ENCODE measurements at regions not wholly inside any gene's neighbourhood (a gene's known extent, or its start where the extent isn't known, plus 50 kb on each side); places are given as distances from the start of the nearest gene placed in this dataset.
"Not testable (repeated sequence)": the region's sequence is repeated elsewhere in the genome, so short reads cannot be mapped to it uniquely, and the experiment has no call there.

DNA sequence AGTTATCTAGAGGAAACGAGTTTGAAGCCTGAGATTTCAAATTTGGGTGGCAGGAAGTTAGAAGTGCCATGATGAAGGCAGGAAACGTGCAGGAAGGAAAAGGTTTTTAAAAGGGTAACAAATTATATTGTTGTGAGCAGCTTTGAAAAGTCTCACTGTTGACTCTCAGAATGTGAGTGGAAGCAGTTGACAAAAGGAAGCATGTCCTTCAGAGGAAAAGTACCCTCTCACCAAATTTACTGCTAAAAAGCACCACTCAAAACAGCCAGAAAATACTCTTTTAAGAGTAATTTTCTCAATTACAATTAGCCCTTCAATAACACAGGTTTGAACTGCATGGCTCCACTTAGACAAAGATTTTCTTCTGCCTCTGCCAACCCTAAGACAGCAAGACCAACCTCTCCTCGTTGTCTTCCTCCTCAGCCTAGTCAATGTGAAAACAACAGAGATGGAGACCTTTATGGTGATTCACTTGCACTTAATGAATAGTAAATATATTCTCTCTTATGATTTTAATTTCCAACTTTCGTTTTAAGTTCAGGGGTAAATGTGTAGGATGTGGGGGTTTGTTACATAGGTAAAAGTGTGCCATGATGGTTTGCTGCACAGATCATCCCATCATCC lies 117.1 kb upstream of the LIPC start:
- Histone ChIP-seq H3K9ac (ENCODE audit: low read depth, low read length) (no peak overlapping the region), H3K27ac (ENCODE audit: low read length) (no peak overlapping the region)

GRCh38 chr15:58318517-58318916 lies 113.3 kb upstream of the LIPC start:
- H3K9me3 ChIP-seq (ENCODE audit: insufficient read depth, low read depth, low read length): no peaks in the 10 kb centered on the region
- no peaks in the 10 kb centered on the region for H3K4me1 ChIP-seq (ENCODE audit: insufficient read depth, low read length)
- no peak overlapping the region for H3K4me3 ChIP-seq (ENCODE audit: low read length)
- no peak overlapping the region for H3K27ac ChIP-seq (ENCODE audit: low read length)
- no peak overlapping the region for H3K9ac ChIP-seq (ENCODE audit: low read depth, low read length)
- H3K27me3 ChIP-seq (ENCODE audit: insufficient read depth, low read length): no peaks in the 10 kb centered on the region
- no peaks in the 10 kb centered on the region for H3K36me3 ChIP-seq (ENCODE audit: insufficient read depth, low read depth, low read length)

More for the DNA sequence above, 117.1 kb upstream of the LIPC start:
- Histone ChIP-seq H3K36me3 (ENCODE audit: insufficient read depth, low read depth, low read length) (no peaks in the 10 kb centered on the region), H3K4me1 (ENCODE audit: insufficient read depth, low read length) (no peaks in the 10 kb centered on the region), H3K4me3 (ENCODE audit: low read length) (no peak overlapping the region), H3K27me3 (ENCODE audit: insufficient read depth, low read length) (no peaks in the 10 kb centered on the region), H3K9me3 (ENCODE audit: insufficient read depth, low read depth, low read length) (no peaks in the 10 kb centered on the region)

GRCh38 chr15:58321034-58321433 lies 110.8 kb upstream of the LIPC start:
- Histone ChIP-seq H3K9ac (ENCODE audit: low read depth, low read length) (no peak overlapping the region), H3K4me3 (ENCODE audit: low read length) (no peak overlapping the region), H3K27ac (ENCODE audit: low read length) (no peak overlapping the region)

GRCh38 chr15:58322253-58322652 lies 109.5 kb upstream of the LIPC start:
- Histone ChIP-seq H3K36me3 (ENCODE audit: insufficient read depth, low read depth, low read length) (no peaks in the 10 kb centered on the region), H3K27ac (ENCODE audit: low read length) (no peak overlapping the region), H3K27me3 (ENCODE audit: insufficient read depth, low read length) (no peaks in the 10 kb centered on the region), H3K4me1 (ENCODE audit: insufficient read depth, low read length) (no peaks in the 10 kb centered on the region), H3K9ac (ENCODE audit: low read depth, low read length) (no peak overlapping the region), H3K9me3 (ENCODE audit: insufficient read depth, low read depth, low read length) (no peaks in the 10 kb centered on the region), H3K4me3 (ENCODE audit: low read length) (no peak overlapping the region)

More at GRCh38 chr15:58321034-58321433, 110.8 kb upstream of the LIPC start:
- Histone ChIP-seq H3K27me3 (ENCODE audit: insufficient read depth, low read length) (no peaks in the 10 kb centered on the region), H3K4me1 (ENCODE audit: insufficient read depth, low read length) (no peaks in the 10 kb centered on the region), H3K9me3 (ENCODE audit: insufficient read depth, low read depth, low read length) (no peaks in the 10 kb centered on the region), H3K36me3 (ENCODE audit: insufficient read depth, low read depth, low read length) (no peaks in the 10 kb centered on the region)

DNA sequence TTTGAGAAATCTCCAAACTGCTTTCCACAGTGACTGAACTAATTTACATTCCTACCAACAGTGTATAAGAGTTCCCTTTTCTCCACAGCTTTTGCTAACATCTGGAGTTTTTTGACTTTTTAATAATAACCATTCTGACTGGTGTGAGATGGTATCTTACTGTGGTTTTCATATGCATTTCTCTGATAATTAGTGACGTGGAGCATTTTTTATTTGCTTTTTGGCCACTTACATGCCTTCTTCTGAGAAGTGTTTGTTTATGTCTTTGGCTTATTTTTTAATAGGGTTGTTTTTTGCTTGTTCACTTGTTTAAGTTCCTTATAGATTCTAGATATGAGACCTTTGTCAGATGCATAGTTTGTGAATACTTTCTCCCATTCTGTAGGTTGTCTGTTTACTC lies 108.5 kb upstream of the LIPC start:
- H3K9me3 ChIP-seq (ENCODE audit: insufficient read depth, low read depth, low read length); H3K4me1 ChIP-seq (ENCODE audit: insufficient read depth, low read length); H3K27ac ChIP-seq (ENCODE audit: low read length); H3K27me3 ChIP-seq (ENCODE audit: insufficient read depth, low read length); H3K4me3 ChIP-seq (ENCODE audit: low read length); H3K9ac ChIP-seq (ENCODE audit: low read depth, low read length); H3K36me3 ChIP-seq (ENCODE audit: insufficient read depth, low read depth, low read length): not testable (repeated sequence)

GRCh38 chr15:58324533-58324932 lies 107.3 kb upstream of the LIPC start:
- Histone ChIP-seq H3K4me3 (ENCODE audit: low read length) (no peak overlapping the region), H3K9me3 (ENCODE audit: insufficient read depth, low read depth, low read length) (peaks cover 6% of the 10 kb centered on the region; the same call in 1 of the 2 replicates), H3K4me1 (ENCODE audit: insufficient read depth, low read length) (no peaks in the 10 kb centered on the region), H3K27ac (ENCODE audit: low read length) (no peak overlapping the region), H3K9ac (ENCODE audit: low read depth, low read length) (no peak overlapping the region), H3K36me3 (ENCODE audit: insufficient read depth, low read depth, low read length) (no peaks in the 10 kb centered on the region), H3K27me3 (ENCODE audit: insufficient read depth, low read length) (no peaks in the 10 kb centered on the region)

DNA sequence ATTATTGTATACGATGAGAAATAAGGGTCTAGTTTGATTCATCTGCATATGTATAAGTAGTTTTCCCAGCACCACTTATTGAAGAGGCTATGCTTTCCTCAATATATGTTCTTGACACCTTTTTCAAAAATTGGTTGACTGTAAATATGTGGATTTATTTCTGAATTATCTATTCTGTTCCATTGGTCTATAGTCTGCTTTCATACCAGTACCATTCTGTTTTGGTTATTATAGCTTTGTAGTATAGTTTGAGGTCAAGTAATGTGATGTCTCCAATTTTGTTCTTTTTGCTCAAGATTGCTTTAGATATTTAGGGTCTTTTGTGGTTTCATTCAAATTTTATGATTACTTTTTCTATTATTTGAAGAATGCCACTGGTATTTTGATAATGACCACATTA lies 103.8 kb upstream of the LIPC start:
- Histone ChIP-seq H3K9me3 (ENCODE audit: insufficient read depth, low read depth, low read length) (peaks cover 6% of the 10 kb centered on the region; the same call in 1 of the 2 replicates), H3K4me1 (ENCODE audit: insufficient read depth, low read length) (peaks cover 31% of the 10 kb centered on the region)

GRCh38 chr15:58329211-58329610 lies 102.6 kb upstream of the LIPC start:
- Histone ChIP-seq H3K4me1 (ENCODE audit: insufficient read depth, low read length) (peaks cover 31% of the 10 kb centered on the region), H3K27ac (ENCODE audit: low read length) (no peak overlapping the region), H3K36me3 (ENCODE audit: insufficient read depth, low read depth, low read length) (no peaks in the 10 kb centered on the region), H3K27me3 (ENCODE audit: insufficient read depth, low read length) (no peaks in the 10 kb centered on the region), H3K4me3 (ENCODE audit: low read length) (no peak overlapping the region), H3K9ac (ENCODE audit: low read depth, low read length) (no peak overlapping the region), H3K9me3 (ENCODE audit: insufficient read depth, low read depth, low read length) (peaks cover 6% of the 10 kb centered on the region; the same call in 1 of the 2 replicates)

More for the DNA sequence above, 103.8 kb upstream of the LIPC start:
- no peak overlapping the region for H3K9ac ChIP-seq (ENCODE audit: low read depth, low read length)
- no peaks in the 10 kb centered on the region for H3K27me3 ChIP-seq (ENCODE audit: insufficient read depth, low read length)
- no peak overlapping the region for H3K27ac ChIP-seq (ENCODE audit: low read length)
- H3K36me3 ChIP-seq (ENCODE audit: insufficient read depth, low read depth, low read length): no peaks in the 10 kb centered on the region
- H3K4me3 ChIP-seq (ENCODE audit: low read length): no peak overlapping the region

GRCh38 chr15:58329781-58330671 lies 101.8 kb upstream of the LIPC start:
- Histone ChIP-seq H3K4me3 (ENCODE audit: low read length) (no peak overlapping the region), H3K9me3 (ENCODE audit: insufficient read depth, low read depth, low read length) (peaks cover 6% of the 10 kb centered on the region; the same call in 1 of the 2 replicates), H3K4me1 (ENCODE audit: insufficient read depth, low read length) (peaks cover 31% of the 10 kb centered on the region), H3K9ac (ENCODE audit: low read depth, low read length) (no peak overlapping the region), H3K36me3 (ENCODE audit: insufficient read depth, low read depth, low read length) (no peaks in the 10 kb centered on the region), H3K27me3 (ENCODE audit: insufficient read depth, low read length) (no peaks in the 10 kb centered on the region), H3K27ac (ENCODE audit: low read length) (no peak overlapping the region)

GRCh38 chr15:58330741-58331559 lies 100.8 kb upstream of the LIPC start:
- H3K36me3 ChIP-seq (ENCODE audit: insufficient read depth, low read depth, low read length): no peaks in the 10 kb centered on the region
- H3K27me3 ChIP-seq (ENCODE audit: insufficient read depth, low read length): no peaks in the 10 kb centered on the region
- peaks cover 6% of the 10 kb centered on the region; the same call in 1 of the 2 replicates for H3K9me3 ChIP-seq (ENCODE audit: insufficient read depth, low read depth, low read length)
- no peak overlapping the region for H3K9ac ChIP-seq (ENCODE audit: low read depth, low read length)
- H3K27ac ChIP-seq (ENCODE audit: low read length): no peak overlapping the region
- H3K4me3 ChIP-seq (ENCODE audit: low read length): no peak overlapping the region
- peaks cover 31% of the 10 kb centered on the region for H3K4me1 ChIP-seq (ENCODE audit: insufficient read depth, low read length)

DNA sequence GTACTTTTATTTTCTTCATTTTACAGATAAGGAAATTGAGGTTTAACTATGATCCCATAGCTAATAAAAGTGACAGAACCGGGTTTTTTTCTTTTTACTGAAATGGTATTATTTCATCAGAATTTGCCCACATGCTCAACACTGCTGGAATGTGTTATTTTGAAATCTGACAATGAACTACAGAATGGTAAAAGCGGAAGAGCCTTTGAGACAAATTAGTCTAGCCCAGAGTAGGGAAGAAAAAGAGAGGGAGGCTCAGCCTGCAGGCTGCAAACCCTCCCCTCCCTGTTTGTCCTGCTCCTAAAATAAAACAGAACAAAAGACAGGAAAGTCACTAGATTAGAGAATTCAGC lies 100.3 kb upstream of the LIPC start:
- Histone ChIP-seq H3K4me3 (ENCODE audit: low read length) (no peak overlapping the region), H3K9ac (ENCODE audit: low read depth, low read length) (no peak overlapping the region), H3K27ac (ENCODE audit: low read length) (no peak overlapping the region)

More for the DNA sequence above, 100.3 kb upstream of the LIPC start:
- Histone ChIP-seq H3K27me3 (ENCODE audit: insufficient read depth, low read length) (no peaks in the 10 kb centered on the region), H3K4me1 (ENCODE audit: insufficient read depth, low read length) (peaks cover 31% of the 10 kb centered on the region), H3K36me3 (ENCODE audit: insufficient read depth, low read depth, low read length) (no peaks in the 10 kb centered on the region), H3K9me3 (ENCODE audit: insufficient read depth, low read depth, low read length) (peaks cover 6% of the 10 kb centered on the region; the same call in 1 of the 2 replicates)

Measured in iPS-20b (cell line).